ENCODE measurements at regions not wholly inside any gene's neighbourhood (a gene's known extent, or its start where the extent isn't known, plus 50 kb on each side); places are given as distances from the start of the nearest gene placed in this dataset.
"Not testable (repeated sequence)": the region's sequence is repeated elsewhere in the genome, so short reads cannot be mapped to it uniquely, and the experiment has no call there.

DNA sequence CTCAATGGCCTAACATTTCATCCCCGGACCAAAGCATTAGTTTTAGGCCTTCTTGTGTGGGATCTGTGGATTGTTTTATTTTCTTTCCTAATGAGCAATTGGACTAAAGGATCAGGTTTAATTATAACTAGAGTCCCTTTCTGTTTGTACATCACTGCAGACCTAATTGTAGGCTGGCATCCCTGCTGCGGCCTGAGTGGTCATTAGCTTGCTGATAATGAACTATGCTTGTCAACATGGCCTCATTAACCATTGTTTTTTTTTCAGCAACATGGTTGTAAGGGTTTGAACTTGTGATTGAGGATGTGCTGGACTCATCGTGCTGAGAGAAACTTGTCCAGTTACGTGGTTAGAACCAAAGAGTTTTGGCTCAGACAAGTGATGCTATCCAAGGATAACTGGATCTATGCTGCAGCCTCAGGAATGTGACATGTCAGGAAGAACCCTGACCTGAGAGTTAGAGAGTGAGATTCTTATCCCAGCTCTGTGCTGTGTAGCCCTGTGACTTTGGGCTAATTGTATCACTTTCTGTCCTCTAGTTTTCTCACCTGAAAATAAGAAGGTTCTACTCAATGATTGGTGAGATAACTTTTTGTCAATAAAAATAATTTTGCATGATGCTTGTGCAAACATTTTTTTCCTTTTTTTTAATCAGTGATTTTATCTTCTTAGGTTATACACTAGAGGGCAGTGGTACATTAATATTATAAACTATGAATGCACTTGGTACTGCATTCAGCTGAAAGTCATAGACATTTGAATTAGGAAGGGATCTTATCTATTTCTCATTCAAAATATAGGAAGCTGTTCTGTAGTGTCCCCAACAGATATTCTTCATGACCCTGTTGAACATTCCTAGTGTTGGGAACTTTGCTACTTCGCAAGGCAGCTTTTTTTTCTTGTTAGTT is 140.9 kb downstream of the RNF144B start:
- no peak for DNase-seq

DNA sequence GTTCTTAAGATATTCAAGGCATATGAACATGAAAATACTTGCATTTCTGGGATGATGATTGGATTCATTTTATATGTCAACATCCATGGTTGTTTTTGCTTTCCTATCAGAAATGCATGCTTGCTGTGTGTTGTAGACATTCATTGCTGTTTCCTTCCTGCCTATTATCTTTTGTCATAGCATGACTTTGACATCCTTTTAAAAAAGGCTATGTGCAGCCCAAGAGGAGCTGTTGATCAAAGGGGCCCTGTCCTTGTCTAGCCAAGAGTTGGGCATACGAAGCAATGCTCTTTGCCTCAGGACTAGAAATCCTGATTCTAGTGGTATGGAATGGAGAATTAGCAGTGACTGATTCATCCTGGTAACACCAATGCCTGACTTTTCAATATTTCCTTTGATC is 143.1 kb downstream of the RNF144B start:
- DNase-seq: no peak

DNA sequence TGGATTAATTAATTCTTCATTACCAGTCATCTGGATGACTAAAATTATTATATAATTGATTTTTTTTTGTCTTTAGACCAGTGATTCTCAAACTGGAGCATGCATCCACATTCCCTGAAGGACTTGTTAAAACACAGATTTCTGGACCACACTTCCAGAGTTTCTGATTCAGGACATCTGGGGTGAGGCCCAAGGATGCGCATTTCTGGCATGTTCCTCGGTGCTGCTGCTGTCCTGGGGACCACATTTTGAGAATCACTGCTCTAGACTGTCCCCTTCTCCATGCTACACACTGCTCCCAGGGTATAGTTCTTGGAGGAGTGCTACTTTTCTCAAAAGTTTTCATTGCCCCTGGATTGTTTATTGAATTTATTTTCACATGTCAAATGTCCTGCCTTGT is 145.0 kb downstream of the RNF144B start:
- DNase-seq: no peak

DNA sequence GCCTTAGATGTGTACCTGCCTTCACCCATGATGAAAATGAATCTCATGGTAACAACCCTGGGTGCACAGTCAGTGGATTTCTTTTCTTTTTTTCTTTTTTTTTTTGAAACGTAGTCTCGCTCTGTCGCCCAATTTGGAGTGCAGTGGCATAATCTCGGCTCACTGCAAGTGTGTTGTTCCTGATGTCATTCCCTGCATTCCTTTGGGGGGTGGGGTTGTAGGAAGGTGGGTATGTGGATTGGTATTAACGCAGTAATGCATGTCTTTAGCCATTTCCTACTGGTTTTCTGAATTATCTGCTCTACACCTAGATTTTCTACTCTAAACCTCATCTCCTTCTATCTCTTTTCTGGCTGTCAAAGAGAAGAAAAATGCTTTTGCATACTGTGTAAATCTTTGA is 146.6 kb downstream of the RNF144B start:
- no peak for DNase-seq

DNA sequence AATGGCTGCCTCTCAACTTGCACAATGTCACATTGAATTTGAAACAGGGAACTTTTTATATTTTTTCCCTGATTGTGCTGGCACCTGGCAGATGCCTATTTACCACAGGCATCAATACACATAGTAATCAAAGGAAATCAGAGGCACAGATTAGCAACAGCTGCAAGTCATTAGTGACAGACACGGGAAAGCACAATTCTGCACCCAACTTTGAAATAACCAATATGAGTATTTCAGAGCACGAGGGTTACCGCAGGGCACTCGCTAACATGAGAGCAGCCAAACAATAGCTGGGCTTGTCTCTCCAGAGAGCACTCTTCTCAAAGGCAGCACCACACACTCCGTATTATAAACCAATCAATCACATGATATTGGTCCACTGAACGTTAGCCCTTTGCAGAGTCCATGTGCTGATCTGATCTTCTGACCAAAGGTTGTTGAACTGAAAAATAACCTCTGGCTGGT is 149.5 kb downstream of the RNF144B start:
- no peak for DNase-seq

DNA sequence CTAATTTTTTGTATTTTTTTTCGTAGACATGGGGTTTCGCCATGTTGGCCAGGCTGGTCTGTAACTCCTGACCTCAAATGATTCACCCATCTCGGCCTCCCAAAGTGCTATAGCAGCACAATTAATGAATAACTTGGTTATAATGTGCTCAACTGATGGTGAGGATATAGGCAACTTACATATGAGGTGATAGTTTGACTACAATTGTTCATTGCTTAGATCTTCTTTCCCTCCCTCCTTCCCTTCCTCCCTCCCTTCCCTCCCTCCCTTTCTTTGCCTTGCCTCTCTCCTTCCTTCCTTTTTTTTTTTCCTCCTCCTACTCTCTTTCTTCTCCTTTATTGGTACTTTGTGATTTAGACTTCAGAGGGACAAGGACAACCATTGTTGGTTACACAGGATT is 151.2 kb downstream of the RNF144B start:
- DNase-seq: no peak

DNA sequence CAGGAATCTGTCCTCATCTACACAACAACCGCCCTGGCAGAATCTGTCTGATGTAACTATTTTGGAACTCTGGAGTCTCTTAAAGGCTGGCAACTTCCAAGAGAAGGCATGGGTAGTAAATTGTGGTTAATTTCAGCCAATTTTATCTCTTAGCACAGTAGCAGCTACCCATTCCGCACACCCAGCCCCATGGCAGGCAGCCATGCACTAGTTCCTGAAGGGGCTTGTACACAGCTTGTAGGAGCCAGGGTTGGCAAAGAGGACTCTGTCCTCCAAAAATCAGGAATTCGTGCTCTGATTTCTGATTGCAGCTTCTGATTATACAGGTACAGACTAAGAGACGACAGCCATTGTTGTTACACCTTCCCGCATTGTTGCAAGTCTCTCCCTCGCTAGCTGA is 155.9 kb downstream of the RNF144B start:
- no peak for DNase-seq

DNA sequence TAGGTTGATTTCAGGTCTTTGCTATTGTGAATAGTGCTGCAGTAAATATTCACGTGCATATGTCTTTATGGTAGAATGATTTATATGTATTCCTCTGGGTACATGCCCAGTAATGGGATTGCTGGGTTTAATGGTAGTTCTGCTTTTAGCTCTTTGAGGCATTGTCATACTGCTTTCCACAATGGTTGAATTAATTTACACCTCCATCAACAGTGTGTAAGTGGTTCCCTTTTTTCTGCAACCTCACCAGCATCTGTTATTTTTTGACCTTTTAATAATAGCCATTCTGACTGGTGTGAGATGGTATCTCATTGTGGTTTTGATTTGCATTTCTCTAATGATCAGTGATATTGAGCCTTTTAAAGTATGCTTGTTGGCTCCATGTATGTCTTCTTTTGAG is 158.0 kb downstream of the RNF144B start:
- not testable (repeated sequence) for DNase-seq

DNA sequence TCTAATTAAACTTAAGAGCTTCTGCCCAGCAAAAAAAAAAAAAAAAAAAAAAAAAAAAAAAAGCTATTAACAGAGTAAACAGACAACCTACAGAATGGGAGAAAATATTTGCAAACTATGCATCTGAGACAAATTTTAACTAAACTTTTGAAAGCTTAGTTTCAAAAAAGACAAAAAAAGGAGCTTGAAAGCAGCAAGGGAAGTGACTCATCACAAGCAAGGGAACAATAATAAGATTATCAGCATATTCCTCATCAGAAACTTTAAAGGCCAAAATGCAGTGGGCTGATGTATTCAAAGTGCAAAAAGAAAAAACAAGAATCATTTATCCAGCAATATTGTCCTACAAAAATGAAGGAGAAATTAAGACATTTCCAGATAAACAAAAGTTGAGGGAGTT is 158.6 kb downstream of the RNF144B start:
- DNase-seq: no peak

DNA sequence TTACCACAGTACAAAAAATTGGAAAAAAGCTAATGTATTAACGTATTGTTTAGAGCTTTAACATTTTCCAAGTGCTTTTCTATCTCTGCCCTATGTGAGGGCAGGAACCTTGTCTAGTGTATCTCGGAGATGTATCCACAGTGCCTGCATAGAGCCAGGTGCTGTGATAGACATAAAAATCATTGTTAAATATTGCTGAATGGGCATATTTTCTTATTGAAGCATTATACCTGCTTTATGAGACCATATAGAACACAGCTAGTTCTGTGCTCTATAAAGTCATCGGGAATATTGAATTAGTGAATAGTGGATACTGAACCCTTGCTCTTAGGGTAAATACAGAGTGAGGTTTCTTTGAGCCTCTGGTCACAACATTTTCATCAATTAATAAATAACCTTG is 163.0 kb downstream of the RNF144B start:
- DNase-seq: no peak

DNA sequence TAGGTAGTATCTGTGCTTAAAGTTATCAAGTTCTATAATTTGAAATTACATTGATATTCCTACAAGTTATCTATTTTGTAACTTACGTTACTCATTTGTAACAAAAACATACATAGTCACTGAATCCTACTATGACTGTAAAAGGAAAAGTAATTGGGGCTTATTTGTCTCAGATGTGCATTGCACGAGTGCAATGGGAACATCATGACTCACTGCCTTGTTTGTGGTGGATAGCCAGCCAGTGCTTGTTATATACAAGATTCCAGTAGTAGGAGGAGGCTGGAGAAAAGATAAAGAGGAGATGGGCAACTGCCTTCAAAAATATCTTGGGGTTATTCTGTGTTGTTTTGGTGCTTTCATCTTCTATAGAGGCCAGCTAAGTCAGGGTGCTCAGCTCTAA is 164.1 kb downstream of the RNF144B start:
- peak; percentile 12 for DNase-seq

DNA sequence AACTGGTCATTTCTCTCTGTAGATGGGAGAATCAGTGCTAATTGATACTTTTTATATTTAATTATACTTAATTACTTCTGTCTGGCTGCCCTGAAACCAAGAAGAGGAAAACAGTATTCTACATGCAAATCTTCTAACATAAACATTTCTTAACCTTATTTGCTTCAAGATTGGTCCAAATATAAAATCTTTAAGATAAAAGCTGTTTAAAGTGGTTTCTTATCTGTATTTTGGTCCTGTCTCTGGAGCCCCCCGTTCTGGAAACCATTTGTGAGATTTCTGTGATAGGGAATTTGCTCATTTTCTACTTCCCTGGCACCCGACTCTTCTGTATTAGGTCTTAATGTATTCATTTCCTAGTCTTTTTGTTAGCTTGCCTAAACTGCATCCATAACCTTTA is 168.6 kb downstream of the RNF144B start:
- DNase-seq: no peak

DNA sequence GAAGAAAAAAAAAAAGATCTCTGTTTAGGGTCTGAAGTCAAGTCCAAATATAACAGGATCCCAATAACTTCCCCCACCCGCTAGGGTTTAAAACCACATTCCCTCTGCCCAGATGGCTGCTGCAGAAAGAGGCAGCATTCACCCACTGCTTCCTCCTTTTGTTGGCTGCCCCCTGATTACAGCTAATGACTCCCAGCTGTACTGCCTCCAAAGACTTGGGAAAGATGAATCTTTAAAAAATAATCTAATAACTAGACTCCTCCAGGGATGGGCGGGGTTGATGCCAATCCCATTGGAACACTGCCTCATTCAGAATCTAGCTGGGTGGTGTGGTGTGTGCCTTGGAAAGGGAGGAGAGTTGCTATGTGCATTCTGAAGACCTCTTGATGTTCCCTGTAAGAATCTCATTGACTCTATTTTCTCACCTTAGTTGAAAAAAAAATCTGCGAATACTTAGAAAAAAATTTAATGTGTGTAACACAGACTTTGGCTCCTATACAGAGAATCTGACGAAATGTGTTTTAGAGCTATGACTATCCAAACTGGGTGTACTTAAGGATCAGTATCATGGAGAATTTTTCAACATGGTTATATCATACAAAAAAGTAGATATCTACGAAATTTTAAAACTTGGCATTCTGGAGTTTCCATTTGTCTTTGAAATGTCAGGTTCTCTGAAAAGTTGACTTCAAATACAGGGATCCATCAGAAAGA is 174.0 kb downstream of the RNF144B start:
- DNase-seq: no peak

DNA sequence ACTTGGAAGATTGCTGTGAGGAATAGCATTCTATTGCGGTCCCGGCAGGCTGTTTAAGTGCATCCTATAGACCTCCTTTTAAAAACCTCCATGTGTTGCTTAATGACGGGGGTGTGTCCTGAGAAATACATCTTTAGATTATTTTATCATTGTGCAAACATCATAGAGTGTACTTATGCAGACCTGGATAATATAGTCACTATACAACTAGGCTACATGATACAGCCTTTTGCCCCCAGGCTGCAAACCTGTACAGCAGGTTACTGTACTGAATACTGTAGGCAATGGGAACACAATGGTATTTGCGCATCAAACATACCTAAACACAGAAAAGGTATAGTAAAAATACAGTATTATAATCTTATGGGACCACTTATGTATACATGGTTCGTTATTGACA is 175.6 kb downstream of the RNF144B start:
- no peak for DNase-seq

DNA sequence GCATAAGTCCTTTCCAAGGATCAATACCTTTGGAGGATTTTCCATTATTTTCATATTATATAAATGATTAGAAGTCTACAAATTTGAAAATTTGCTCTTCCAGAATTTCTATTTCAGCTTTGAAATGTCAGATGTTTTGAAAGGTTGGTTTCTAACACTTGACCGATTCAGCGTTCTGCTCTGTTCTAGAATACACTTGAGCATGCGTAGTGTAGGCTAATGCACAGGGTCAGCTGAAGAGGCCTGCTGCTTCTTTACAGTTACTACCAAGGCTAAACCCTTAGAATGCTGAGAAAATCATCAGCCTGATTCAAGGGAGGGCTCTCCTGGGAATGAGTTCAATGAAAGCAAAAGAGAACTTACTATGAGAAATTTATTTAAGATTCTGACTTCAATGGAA is 177.6 kb downstream of the RNF144B start:
- DNase-seq: no peak

DNA sequence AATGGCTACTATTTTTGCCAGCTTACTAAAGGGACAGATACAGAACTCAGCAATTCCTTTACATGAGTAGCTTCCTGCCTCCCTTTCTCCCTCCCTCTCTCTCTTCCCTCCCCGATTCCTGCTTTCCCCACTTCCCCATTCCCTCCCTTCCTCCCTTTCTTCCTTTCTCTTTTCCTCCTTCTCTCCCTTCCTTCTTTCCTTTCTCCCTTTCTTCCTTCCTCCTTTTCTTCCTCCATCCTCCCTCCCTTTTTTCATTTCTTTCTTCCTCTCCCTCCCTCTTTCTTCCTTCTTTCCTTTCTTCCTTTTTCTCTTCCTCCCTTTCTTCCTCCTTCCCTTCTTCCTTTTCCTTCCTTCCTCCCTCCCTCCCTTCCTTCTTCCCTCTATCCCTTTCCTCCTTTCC is 178.1 kb downstream of the RNF144B start:
- no peak for DNase-seq

DNA sequence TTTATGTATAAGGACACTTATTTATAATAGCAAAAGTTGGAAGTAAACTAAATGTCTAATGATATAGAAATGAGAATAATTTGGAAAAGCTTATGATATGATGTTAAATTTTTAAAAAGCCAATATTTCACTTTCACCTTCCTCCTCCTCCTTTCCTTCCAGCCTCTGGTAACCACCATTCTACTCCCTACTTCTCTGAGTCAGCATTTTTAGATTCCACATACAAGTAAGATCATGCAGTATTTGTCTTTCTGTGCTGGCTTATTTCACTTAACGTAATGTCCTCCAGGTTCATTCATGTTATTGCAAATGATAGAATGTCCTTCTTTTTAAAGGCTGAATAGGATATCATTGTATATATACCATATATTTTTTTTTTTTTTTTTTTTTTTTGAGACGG is 180.2 kb downstream of the RNF144B start:
- no peak for DNase-seq

DNA sequence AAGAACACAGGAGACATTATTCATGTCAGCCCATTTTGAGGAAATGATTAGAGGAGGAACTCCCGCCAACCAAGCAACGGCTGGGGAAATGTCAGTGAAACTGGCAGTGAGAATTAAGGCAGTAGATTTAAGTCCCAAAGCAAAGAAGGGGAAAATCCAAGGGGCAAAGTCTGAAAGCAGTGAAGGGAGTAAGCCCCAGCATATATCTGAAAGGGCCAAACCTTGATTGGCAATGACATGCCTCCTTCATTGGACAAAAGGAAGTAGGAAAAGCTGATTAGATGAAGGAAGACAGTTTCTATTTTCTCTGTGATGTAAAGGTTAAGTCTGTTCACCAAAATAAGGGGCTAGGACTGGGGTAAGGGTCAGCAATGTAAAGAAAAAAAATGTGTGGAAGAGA is 190.3 kb downstream of the RNF144B start:
- DNase-seq: no peak

DNA sequence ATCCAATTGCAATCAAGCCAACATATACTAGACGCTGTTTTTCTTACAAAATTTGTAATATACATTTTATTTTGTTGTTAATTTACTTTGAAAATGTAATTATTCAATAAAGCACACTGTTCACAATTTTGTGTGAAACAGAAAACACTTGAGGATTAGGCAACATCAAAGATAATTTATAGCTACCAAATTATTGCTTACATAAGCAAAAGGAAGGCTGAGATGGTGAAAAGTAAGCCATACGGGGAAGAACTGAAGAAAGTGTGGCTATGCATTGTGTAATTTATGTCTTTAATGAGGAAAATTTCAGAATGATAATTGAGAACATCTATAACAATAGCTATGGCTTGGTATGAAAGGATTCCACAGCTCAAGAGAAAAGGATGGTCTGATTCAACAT is 192.0 kb downstream of the RNF144B start:
- no peak for DNase-seq

DNA sequence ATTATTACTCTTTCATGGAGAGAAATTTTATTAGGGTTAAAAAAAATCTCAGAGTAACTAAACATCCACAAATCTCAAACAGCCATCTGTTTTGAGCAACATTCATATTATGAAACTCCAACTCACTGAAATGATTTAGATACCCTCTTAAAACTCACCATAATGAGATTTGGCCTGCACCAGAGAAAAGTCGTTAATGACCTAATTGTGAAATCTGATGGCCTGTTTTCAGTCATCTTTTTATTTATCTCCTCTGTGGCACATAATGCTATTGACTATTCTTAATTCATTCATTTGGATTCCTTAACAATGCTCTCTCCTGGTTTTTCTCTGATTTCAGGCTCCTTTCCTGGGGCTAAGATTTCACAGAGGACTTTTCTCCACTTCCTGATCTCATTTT is 192.7 kb downstream of the RNF144B start:
- no peak for DNase-seq

DNA sequence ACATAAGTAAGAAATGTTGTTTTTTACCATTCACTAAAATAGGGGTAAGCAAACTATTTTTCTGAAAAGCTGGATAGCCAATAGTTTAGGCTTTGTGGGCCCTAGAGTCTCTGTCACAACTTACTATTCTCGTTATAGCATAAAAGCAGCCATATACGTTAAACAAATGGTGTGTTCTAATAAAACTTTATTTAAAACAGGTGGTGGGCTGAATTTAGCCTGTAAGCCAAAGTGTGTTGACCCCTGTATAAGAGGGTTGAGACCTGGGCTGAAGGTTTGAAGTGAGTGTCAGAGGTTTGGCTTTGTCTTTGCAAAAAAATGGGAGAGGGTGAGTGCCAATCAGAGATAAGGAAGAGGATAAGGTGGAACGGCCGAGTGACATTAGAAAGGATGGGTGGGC is 197.2 kb downstream of the RNF144B start:
- DNase-seq: no peak

DNA sequence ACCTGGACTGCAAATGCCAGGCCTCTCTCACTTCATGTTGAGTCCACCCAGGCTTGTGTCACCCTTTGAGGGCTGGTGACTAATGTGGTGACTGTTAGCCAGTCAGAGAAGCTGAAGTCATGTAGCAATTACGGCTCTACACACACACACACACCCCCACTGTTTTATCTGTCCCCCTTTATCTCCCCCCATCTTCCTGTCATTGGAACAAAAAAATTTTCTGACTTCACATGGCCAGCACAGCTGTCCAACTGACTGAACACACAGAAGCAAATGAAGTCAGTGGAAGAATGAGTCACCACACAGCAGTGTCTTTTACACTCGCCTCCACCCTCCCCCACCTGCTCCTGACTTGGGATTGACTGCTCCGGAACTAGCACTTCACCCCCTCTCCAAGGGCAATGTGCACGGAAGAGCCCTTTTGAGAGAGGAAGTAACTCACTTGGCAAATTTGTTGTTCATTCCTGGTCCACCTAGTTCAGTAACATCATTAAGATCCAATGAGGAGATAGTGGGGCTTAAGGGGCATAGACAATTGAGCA is 198.0 kb downstream of the RNF144B start:
- peak; percentile 47 for DNase-seq

DNA sequence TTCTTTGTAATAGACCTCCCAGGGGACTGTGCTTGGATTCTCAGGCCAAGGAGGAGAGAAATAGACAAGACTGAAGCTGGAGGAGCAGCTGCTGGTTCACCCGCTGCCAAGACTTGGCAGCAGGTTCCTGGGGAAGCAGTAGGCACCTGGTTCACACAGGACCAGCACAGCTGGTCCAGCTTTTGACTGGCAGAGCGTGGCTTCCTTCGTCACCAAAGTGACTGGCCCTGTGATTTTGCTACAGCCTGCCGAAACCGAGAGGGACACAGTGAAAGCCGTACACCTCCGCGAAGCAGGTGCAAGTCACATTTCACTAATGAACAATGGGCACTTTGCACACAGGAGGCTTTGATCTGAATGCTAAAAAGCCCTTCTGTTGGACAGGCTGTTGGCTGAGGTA is 199.0 kb downstream of the RNF144B start:
- DNase-seq: no peak

Data from fibroblast of upper back skin (primary cell).